HCT116 (cell line): ENCODE measurements at regions not wholly inside any gene's neighbourhood (a gene's known extent, or its start where the extent isn't known, plus 50 kb on each side); places are given as distances from the start of the nearest gene placed in this dataset.
"Not testable (repeated sequence)": the region's sequence is repeated elsewhere in the genome, so short reads cannot be mapped to it uniquely, and the experiment has no call there.

Experiments used
- ATAC-seq: fragments of 200-7000 bp; cut with Tn5 transposase; 2 replicates; pipeline ENCODE4 v1.9.1; 2020; ENCODE audit warnings: mild to moderate bottlenecking, moderate library complexity
- BruUV-seq: library from RNA; stranded (reverse); fragments of 400-500 nt; replicated peaks from 2 replicates; lab custom pipeline; 2021; lab: Mats Ljungman, UMichigan
- CTCF ChIA-PET: fragments of 300-600 bp; sonication (Branson Sonifier 250); formaldehyde crosslinking; loops from one replicate; lab custom pipeline; 2021; ENCODE audit warnings: antibody characterized with exemption; lab: Charles Lee
- POLR2A ChIA-PET: fragments of 300-600, 350-600 bp; sonication (Branson Sonifier 250); formaldehyde crosslinking; loops from one replicate; lab custom pipeline; 2021; ENCODE audit warnings: antibody characterized with exemption; lab: Charles Lee
- RAD21 ChIA-PET, 2 experiments: fragments of 300-600 bp; sonication (Branson Sonifier 250); formaldehyde crosslinking; loops; one replicate each; lab custom pipeline; 2023; ENCODE audit warnings: low total read pairs in 2 of 2; ENCODE audit not compliant: uncharacterized antibody in 2 of 2, unreplicated experiment in 2 of 2, low non-redundant PET in 1 of 2; lab: Charles Lee
- DNase-seq: peaks from one replicate; pipeline ENCODE4 v3.0.0-alpha.2; 2010; ENCODE audit warnings: low read depth, low spot score
- H2AFZ ChIP-seq: fragments of 200-600 bp; shearing (Covaris generic), sonication (generic); 2 replicates; pipeline ENCODE4 v1.6.1; 2017; ENCODE audit warnings: low read depth, mixed run types, mixed read lengths, antibody characterized with exemption, low read length; ENCODE audit not compliant: poor library complexity, severe bottlenecking
- H3K27ac ChIP-seq: 2 replicates; pipeline ENCODE4 v1.5.1; 2012; ENCODE audit warnings: low read depth, low read length
- H3K27me3 ChIP-seq: fragments of 200-600 bp; sonication (generic); 2 replicates; pipeline ENCODE4 v1.6.1; 2016; ENCODE audit warnings: mixed run types, low read length, mixed read lengths; ENCODE audit not compliant: insufficient read depth
- H3K36me3 ChIP-seq, 2 experiments: fragments of 200-500 bp in 1 of 2; fragments of 200-600 bp in 1 of 2; sonication (Bioruptor generic) in 1 of 2; sonication (generic) in 1 of 2; 2 replicates each; pipeline versions ENCODE4 v1.5.1 to v1.6.1; 2014 to 2016; ENCODE audit warnings: low read length in 2 of 2, inconsistent platforms in 1 of 2, mixed read lengths in 1 of 2, mixed run types in 1 of 2; ENCODE audit not compliant: insufficient read depth in 2 of 2, control insufficient read depth in 1 of 2
- H3K4me1 ChIP-seq, 2 experiments: fragments of 200-600 bp in 1 of 2; sonication (generic) in 1 of 2; 2 replicates each; pipeline versions ENCODE4 v1.5.1 to v1.6.1; 2012 to 2017; ENCODE audit warnings: low read length in 2 of 2, inconsistent platforms in 1 of 2, mild to moderate bottlenecking in 1 of 2, mixed read lengths in 1 of 2, mixed run types in 1 of 2, moderate library complexity in 1 of 2; ENCODE audit not compliant: insufficient read depth in 2 of 2, control insufficient read depth in 1 of 2
- H3K4me2 ChIP-seq: fragments of 200-600 bp; sonication (generic); 2 replicates; pipeline ENCODE4 v1.6.1; 2017; ENCODE audit warnings: mixed run types, low read length, mixed read lengths
- H3K4me3 ChIP-seq, 2 experiments: fragments of 200-600 bp in 1 of 2; sonication (generic) in 1 of 2; replicated peaks in 1 of 2; 2 replicates each; pipeline ENCODE4 v1.5.1; 2011 to 2016; ENCODE audit warnings: low read length in 2 of 2, control low read depth in 1 of 2, low read depth in 1 of 2, mild to moderate bottlenecking in 1 of 2, mixed read lengths in 1 of 2, mixed run types in 1 of 2
- H3K79me2 ChIP-seq: fragments of 200-600 bp; sonication (generic); 2 replicates; pipeline ENCODE4 v1.6.1; 2017; ENCODE audit warnings: mild to moderate bottlenecking, mixed run types, low read length, moderate library complexity, mixed read lengths; ENCODE audit not compliant: insufficient read depth
- H3K9ac ChIP-seq: fragments of 200-600 bp; sonication (generic); 2 replicates; pipeline ENCODE4 v1.6.1; 2016; ENCODE audit warnings: low read length, mixed read lengths
- H3K9me2 ChIP-seq: fragments of 200-600 bp; sonication (generic), shearing (Covaris generic); 2 replicates; pipeline ENCODE4 v1.6.1; 2017; ENCODE audit warnings: mixed run types, mild to moderate bottlenecking, moderate library complexity; ENCODE audit not compliant: insufficient read depth
- H3K9me3 ChIP-seq, 2 experiments: fragments of 200-500 bp in 1 of 2; fragments of 200-600 bp in 1 of 2; sonication (Bioruptor generic) in 1 of 2; sonication (generic) in 1 of 2; 2 replicates each; pipeline ENCODE4 v1.6.1; 2014 to 2017; ENCODE audit warnings: low read length in 2 of 2, mixed read lengths in 2 of 2, inconsistent platforms in 1 of 2, low read depth in 1 of 2, mild to moderate bottlenecking in 1 of 2, mixed run types in 1 of 2, moderate library complexity in 1 of 2; ENCODE audit not compliant: control insufficient read depth in 1 of 2, insufficient read depth in 1 of 2
- H4K20me1 ChIP-seq: fragments of 200-600 bp; sonication (generic), shearing (Covaris generic); 2 replicates; pipeline ENCODE4 v1.6.1; 2017; ENCODE audit warnings: mixed run types, mild to moderate bottlenecking, moderate library complexity; ENCODE audit not compliant: insufficient read depth
- CTCF ChIP-seq, 3 experiments: fragments of 200-600 bp in 1 of 3; sonication (generic) in 1 of 3; IDR thresholded peaks in 2 of 3; conservative IDR thresholded peaks in 1 of 3; 2 replicates each; pipeline ENCODE4 v1.5.1; 2012 to 2017; ENCODE audit warnings: low read depth in 2 of 3, low read length in 2 of 3, antibody characterized with exemption in 1 of 3, borderline replicate concordance in 1 of 3, control low read depth in 1 of 3, mild to moderate bottlenecking in 1 of 3, mixed read lengths in 1 of 3, mixed run types in 1 of 3, moderate library complexity in 1 of 3; ENCODE audit not compliant: insufficient read depth in 1 of 3
- EGR1 ChIP-seq: IDR thresholded peaks from 2 replicates; pipeline ENCODE4 v1.6.1; 2012; ENCODE audit warnings: low read depth
- EZH2 ChIP-seq: fragments of 200-600 bp; sonication (generic); IDR thresholded peaks from 2 replicates; pipeline ENCODE4 v1.6.1; 2017; ENCODE audit warnings: antibody characterized with exemption, mixed run types
- EZH2phosphoT487 ChIP-seq: fragments of 200-600 bp; IDR thresholded peaks from 2 replicates; pipeline ENCODE4 v1.6.1; 2018; ENCODE audit warnings: antibody characterized with exemption, borderline replicate concordance
- POLR2A ChIP-seq: IDR thresholded peaks from 2 replicates; pipeline ENCODE4 v1.7.0; 2011; ENCODE audit warnings: borderline replicate concordance; ENCODE audit not compliant: insufficient read depth, insufficient read length; ENCODE audit errors: extremely low read depth
- TCF7L2 ChIP-seq: IDR thresholded peaks from 2 replicates; pipeline ENCODE4 v1.7.0; 2011; ENCODE audit warnings: borderline replicate concordance, inconsistent platforms; ENCODE audit not compliant: insufficient read depth, insufficient read length; ENCODE audit errors: extremely low read depth
- intact Hi-C: fragments of 100-400 bp; cut with micrococcal nuclease; formaldehyde crosslinking; loops from 2 replicates; pipeline ENCODE4 v1.10.0; 2022

- no peaks in the 10 kb centered on the region for H3K9me3 ChIP-seq
- H2AFZ ChIP-seq = no peak overlapping the region
- no peak for ATAC-seq
- H3K4me3 ChIP-seq = no peak overlapping the region
- H3K36me3 ChIP-seq = no peaks in the 10 kb centered on the region
- no TSS peak for BruUV-seq
- no peak for DNase-seq
- H3K4me2 ChIP-seq = no peak overlapping the region
- ChIA-PET RAD21 (no interaction called here), POLR2A (no interaction called here), CTCF (no interaction called here)
- H3K4me1 ChIP-seq = no peaks in the 10 kb centered on the region
- no peaks in the 10 kb centered on the region for H4K20me1 ChIP-seq
- no peaks in the 10 kb centered on the region for H3K9me2 ChIP-seq
- no peaks in the 10 kb centered on the region for H3K79me2 ChIP-seq
- H3K9ac ChIP-seq = no peak overlapping the region
- H3K27me3 ChIP-seq = no peaks in the 10 kb centered on the region
- no peak overlapping the region for H3K27ac ChIP-seq
- no peak for TF ChIP-seq EZH2
- no peak for TF ChIP-seq CTCF (IDR thresholded peaks at IDR 0.05 in 2 of 3, conservative IDR thresholded peaks at IDR 0.05 in 1 of 3; ENCODE audit: borderline replicate concordance in 1 of 3, insufficient read depth in 1 of 3, low read depth in 2 of 3, low read length in 2 of 3)
- no peak for TF ChIP-seq EZH2phosphoT487
- no peak for TF ChIP-seq EGR1
- TF ChIP-seq POLR2A = no peak
- no peak for TF ChIP-seq TCF7L2
- intact Hi-C loops = no loop called here
Measured at GRCh38 chr2:153532140-153532539, 53.6 kb upstream of the RPRM start.

- H4K20me1 ChIP-seq, H3K27me3 ChIP-seq, H3K4me1 ChIP-seq, H3K4me3 ChIP-seq, H3K27ac ChIP-seq, H3K9ac ChIP-seq, H3K9me3 ChIP-seq, CTCF ChIA-PET, ATAC-seq, DNase-seq, H3K79me2 ChIP-seq, RAD21 ChIA-PET, POLR2A ChIA-PET, intact Hi-C loops, BruUV-seq, H3K9me2 ChIP-seq, H3K36me3 ChIP-seq, H2AFZ ChIP-seq, H3K4me2 ChIP-seq: not testable (repeated sequence)
Measured at GRCh38 chr2:153533803-153534202, 55.2 kb upstream of the RPRM start.

- RAD21 ChIA-PET, H3K4me2 ChIP-seq, H3K27me3 ChIP-seq, H3K36me3 ChIP-seq, H3K9me3 ChIP-seq, POLR2A ChIA-PET, H3K79me2 ChIP-seq, BruUV-seq, H2AFZ ChIP-seq, ATAC-seq, CTCF ChIA-PET, H3K4me1 ChIP-seq, H4K20me1 ChIP-seq, H3K27ac ChIP-seq, DNase-seq, H3K9ac ChIP-seq, intact Hi-C loops, H3K9me2 ChIP-seq, H3K4me3 ChIP-seq: not testable (repeated sequence)
Measured at GRCh38 chr2:153534590-153534989, 56.0 kb upstream of the RPRM start.
